OCI-LY7 (cell line): ENCODE measurements at regions not wholly inside any gene's neighbourhood (a gene's known extent, or its start where the extent isn't known, plus 50 kb on each side); places are given as distances from the start of the nearest gene placed in this dataset.

Source experiments
- BruUV-seq: library from RNA; stranded (reverse); fragments of 400-500 nt; replicated peaks from 2 replicates; lab custom pipeline; 2021; lab: Mats Ljungman, UMichigan
- CTCF ChIA-PET: fragments of 300-600 bp; sonication (Branson Sonifier 250); formaldehyde crosslinking; loops from one replicate; lab custom pipeline; 2022; ENCODE audit warnings: antibody characterized with exemption; ENCODE audit not compliant: unreplicated experiment; lab: Charles Lee
- POLR2A ChIA-PET: fragments of 300-600 bp; sonication (Branson Sonifier 250); formaldehyde crosslinking; loops from one replicate; lab custom pipeline; 2022; ENCODE audit warnings: antibody characterized with exemption; lab: Charles Lee
- DNase-seq: peaks from one replicate; pipeline ENCODE4 v3.0.0-alpha.2; 2015; ENCODE audit warnings: low spot score
- H2AFZ ChIP-seq: fragments of 200-600 bp; sonication (generic), shearing (Covaris generic); 2 replicates; pipeline ENCODE4 v1.6.1; 2014; ENCODE audit warnings: mild to moderate bottlenecking, antibody characterized with exemption, low read length, moderate library complexity
- H3K27ac ChIP-seq: fragments of 200-600 bp; sonication (generic); 2 replicates; pipeline ENCODE4 v1.5.1; 2014; ENCODE audit warnings: mixed run types, low read depth, mild to moderate bottlenecking, moderate library complexity, low read length, inconsistent platforms; ENCODE audit not compliant: poor library complexity, severe bottlenecking
- H3K36me3 ChIP-seq: fragments of 200-600 bp; sonication (generic); 2 replicates; pipeline ENCODE4 v1.6.1; 2014; ENCODE audit warnings: mild to moderate bottlenecking, antibody characterized with exemption, low read length, moderate library complexity, mixed read lengths; ENCODE audit not compliant: insufficient read depth
- H3K4me1 ChIP-seq: fragments of 200-600 bp; sonication (generic); 2 replicates; pipeline ENCODE4 v1.5.1; 2014; ENCODE audit warnings: mild to moderate bottlenecking, low read length; ENCODE audit not compliant: insufficient read depth, poor library complexity, severe bottlenecking
- H3K4me2 ChIP-seq: fragments of 200-600 bp; sonication (generic); 2 replicates; pipeline ENCODE4 v1.6.1; 2014; ENCODE audit warnings: mild to moderate bottlenecking, low read length
- H3K4me3 ChIP-seq: fragments of 200-600 bp; sonication (generic); 2 replicates; pipeline ENCODE4 v1.5.1; 2014; ENCODE audit warnings: mild to moderate bottlenecking, low read depth, low read length; ENCODE audit not compliant: poor library complexity, severe bottlenecking
- H3K79me2 ChIP-seq: fragments of 200-600 bp; sonication (generic); 2 replicates; pipeline ENCODE4 v1.6.1; 2016; ENCODE audit warnings: low read depth, mild to moderate bottlenecking, low read length, moderate library complexity, mixed read lengths; ENCODE audit not compliant: insufficient read depth
- H3K9me2 ChIP-seq: fragments of 200-600 bp; sonication (generic); 2 replicates; pipeline ENCODE4 v1.6.1; 2016; ENCODE audit warnings: mild to moderate bottlenecking, low read length, mixed read lengths; ENCODE audit not compliant: insufficient read depth
- H3K9me3 ChIP-seq: fragments of 200-600 bp; sonication (generic); 2 replicates; pipeline ENCODE4 v1.6.1; 2014; ENCODE audit warnings: mild to moderate bottlenecking, mixed run types, low read length, mixed read lengths
- H4K20me1 ChIP-seq: fragments of 200-600 bp; sonication (generic); 2 replicates; pipeline ENCODE4 v1.6.1; 2014; ENCODE audit warnings: mild to moderate bottlenecking, antibody characterized with exemption, low read length, moderate library complexity, mixed read lengths; ENCODE audit not compliant: insufficient read depth
- CTCF ChIP-seq: fragments of 200-600 bp; sonication (generic); conservative IDR thresholded peaks from 2 replicates; pipeline ENCODE4 v1.5.1; 2014; ENCODE audit warnings: mild to moderate bottlenecking, antibody characterized with exemption, low read length, moderate library complexity, mixed read lengths
- EZH2phosphoT487 ChIP-seq: fragments of 200-600 bp; sonication (generic); IDR thresholded peaks from 2 replicates; pipeline ENCODE4 v1.6.1; 2018; ENCODE audit warnings: low read depth, borderline replicate concordance, mild to moderate bottlenecking, mixed run types, antibody characterized with exemption, low read length, moderate library complexity, mixed read lengths
- intact Hi-C: fragments of 100-400 bp; cut with micrococcal nuclease; formaldehyde crosslinking; loops from one replicate; pipeline ENCODE4 v1.10.0; 2022; ENCODE audit not compliant: unreplicated experiment

GRCh38 chr6:135566311-135567068 is 69.0 kb upstream of the AHI1 start:
- intact Hi-C loops = no loop called here
- Histone ChIP-seq H3K9me2 (no peaks in the 10 kb centered on the region), H3K27ac (no peak overlapping the region), H3K4me1 (no peaks in the 10 kb centered on the region), H2AFZ (no peak overlapping the region), H4K20me1 (no peaks in the 10 kb centered on the region), H3K4me2 (no peak overlapping the region), H3K9me3 (no peaks in the 10 kb centered on the region), H3K4me3 (no peak overlapping the region), H3K36me3 (no peaks in the 10 kb centered on the region), H3K79me2 (no peaks in the 10 kb centered on the region)
- TF ChIP-seq EZH2phosphoT487 (no peak), CTCF (no peak)
- DNase-seq = no peak
- CTCF ChIA-PET = no interaction called here
- no TSS peak for BruUV-seq
- POLR2A ChIA-PET = no interaction called here

- H3K27ac ChIP-seq = no peak overlapping the region
- H3K4me3 ChIP-seq = no peak overlapping the region
- CTCF ChIA-PET = no interaction called here
- POLR2A ChIA-PET = no interaction called here
- no peaks in the 10 kb centered on the region for H3K9me2 ChIP-seq
- TF ChIP-seq EZH2phosphoT487 (no peak), CTCF (no peak)
- no peaks in the 10 kb centered on the region for H3K36me3 ChIP-seq
- no TSS peak for BruUV-seq
- H2AFZ ChIP-seq = no peak overlapping the region
- no peaks in the 10 kb centered on the region for H3K4me1 ChIP-seq
- intact Hi-C loops = no loop called here
- no peaks in the 10 kb centered on the region for H4K20me1 ChIP-seq
- H3K79me2 ChIP-seq = no peaks in the 10 kb centered on the region
- DNase-seq = no peak
- H3K9me3 ChIP-seq = no peaks in the 10 kb centered on the region
- H3K4me2 ChIP-seq = no peak overlapping the region
Observed at GRCh38 chr6:135567375-135568083, 70.0 kb upstream of the AHI1 start.

- no peak for TF ChIP-seq CTCF
- TF ChIP-seq EZH2phosphoT487 = no peak
- H2AFZ ChIP-seq = no peak overlapping the region
- no peaks in the 10 kb centered on the region for H3K9me3 ChIP-seq
- H3K9me2 ChIP-seq = no peaks in the 10 kb centered on the region
- no TSS peak for BruUV-seq
- ChIA-PET POLR2A (interaction anchor here (0.9 kb wide), 1 partner anchor 12 kb away, joined by 3 read pairs; no protein-coding TSS in a partner anchor), CTCF (no interaction called here)
- H3K36me3 ChIP-seq = no peaks in the 10 kb centered on the region
- no peaks in the 10 kb centered on the region for H3K79me2 ChIP-seq
- H4K20me1 ChIP-seq = no peaks in the 10 kb centered on the region
- intact Hi-C loops = no loop called here
- no peak for DNase-seq
- no peak overlapping the region for H3K4me3 ChIP-seq
- H3K4me2 ChIP-seq = no peak overlapping the region
- no peak overlapping the region for H3K27ac ChIP-seq
- H3K4me1 ChIP-seq = no peaks in the 10 kb centered on the region
Observed at GRCh38 chr6:135568379-135568778, 70.8 kb upstream of the AHI1 start.
